ENCODE measurements at regions not wholly inside any gene's neighbourhood (a gene's known extent, or its start where the extent isn't known, plus 50 kb on each side); places are given as distances from the start of the nearest gene placed in this dataset.

GRCh38 chr18:24530630-24531111, 70.2 kb downstream of the HRH4 start:
- Mint-ChIP-seq H3K9me3 (peaks cover 0 to 4% (median 0%) of the 10 kb centered on the region in 3 donors), H3K4me3 (no peak overlapping the region), H3K4me1 (no peaks in the 10 kb centered on the region), H3K27ac (no peak overlapping the region), H3K36me3 (peaks cover 3% of the 10 kb centered on the region), H3K27me3 (peaks cover 15% of the 10 kb centered on the region)

DNA sequence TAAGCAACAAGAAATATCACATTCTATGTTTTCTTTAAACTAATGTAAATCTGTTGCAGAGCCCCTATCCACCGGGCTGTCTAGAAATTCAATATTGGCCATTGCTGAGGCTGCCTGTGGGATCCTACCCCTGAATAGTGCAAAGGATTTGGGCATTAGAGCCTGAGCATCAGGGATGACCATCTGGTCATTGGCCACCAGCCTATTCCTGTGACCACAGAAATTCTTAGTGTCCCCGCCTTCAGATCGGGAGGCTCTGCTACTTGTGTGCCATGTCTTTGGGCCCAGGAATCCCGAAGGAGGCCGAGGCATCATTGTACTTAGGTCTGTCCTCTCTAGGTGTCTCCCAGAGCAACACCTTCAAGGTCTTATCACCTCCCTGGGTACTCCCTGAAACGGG, 73.8 kb downstream of the HRH4 start:
- H3K9me3 Mint-ChIP-seq = peaks cover 0 to 4% (median 0%) of the 10 kb centered on the region in 3 donors
- no peak overlapping the region for H3K4me3 Mint-ChIP-seq
- no peak overlapping the region for H3K27ac Mint-ChIP-seq
- peaks cover 14% of the 10 kb centered on the region for H3K27me3 Mint-ChIP-seq
- no peaks in the 10 kb centered on the region for H3K4me1 Mint-ChIP-seq
- peaks cover 3% of the 10 kb centered on the region for H3K36me3 Mint-ChIP-seq

DNA sequence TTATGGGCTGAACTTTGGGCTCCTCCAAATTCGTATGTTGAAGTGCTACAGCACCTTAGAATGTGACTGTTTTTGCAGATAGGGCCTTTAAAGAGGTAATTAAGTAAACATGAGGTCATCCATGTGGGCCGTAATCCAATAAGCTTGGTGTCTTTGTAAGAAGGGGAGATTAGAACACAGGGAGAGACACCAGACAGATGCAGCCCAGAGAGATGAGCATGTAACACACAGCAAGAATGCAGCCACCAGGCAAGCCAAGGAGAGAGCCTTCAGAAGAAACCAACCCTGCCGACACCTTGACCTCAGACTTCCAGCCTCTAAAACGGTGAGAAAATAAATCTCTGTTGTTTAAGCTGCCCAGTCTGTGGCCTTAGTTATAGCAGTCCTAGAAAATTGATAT, 74.3 kb downstream of the HRH4 start:
- peaks cover 14% of the 10 kb centered on the region for H3K27me3 Mint-ChIP-seq
- H3K9me3 Mint-ChIP-seq = peaks cover 0 to 4% (median 0%) of the 10 kb centered on the region in 3 donors
- peaks cover 3% of the 10 kb centered on the region for H3K36me3 Mint-ChIP-seq
- H3K4me1 Mint-ChIP-seq = no peaks in the 10 kb centered on the region
- no peak overlapping the region for H3K27ac Mint-ChIP-seq
- no peak overlapping the region for H3K4me3 Mint-ChIP-seq

- Mint-ChIP-seq H3K4me1 (no peaks in the 10 kb centered on the region), H3K27me3 (peaks cover 14% of the 10 kb centered on the region), H3K27ac (no peak overlapping the region), H3K9me3 (peaks cover 0 to 4% (median 0%) of the 10 kb centered on the region in 3 donors), H3K4me3 (no peak overlapping the region), H3K36me3 (peaks cover 3% of the 10 kb centered on the region)
These were observed 75.3 kb downstream of the HRH4 start for GRCh38 chr18:24535527-24536295.

GRCh38 chr18:24536326-24536725, 75.9 kb downstream of the HRH4 start:
- Mint-ChIP-seq H3K9me3 (peaks cover 0 to 1% (median 0%) of the 10 kb centered on the region in 3 donors), H3K36me3 (peaks cover 3% of the 10 kb centered on the region), H3K27me3 (peaks cover 14% of the 10 kb centered on the region), H3K4me1 (no peaks in the 10 kb centered on the region), H3K27ac (no peak overlapping the region), H3K4me3 (no peak overlapping the region)

DNA sequence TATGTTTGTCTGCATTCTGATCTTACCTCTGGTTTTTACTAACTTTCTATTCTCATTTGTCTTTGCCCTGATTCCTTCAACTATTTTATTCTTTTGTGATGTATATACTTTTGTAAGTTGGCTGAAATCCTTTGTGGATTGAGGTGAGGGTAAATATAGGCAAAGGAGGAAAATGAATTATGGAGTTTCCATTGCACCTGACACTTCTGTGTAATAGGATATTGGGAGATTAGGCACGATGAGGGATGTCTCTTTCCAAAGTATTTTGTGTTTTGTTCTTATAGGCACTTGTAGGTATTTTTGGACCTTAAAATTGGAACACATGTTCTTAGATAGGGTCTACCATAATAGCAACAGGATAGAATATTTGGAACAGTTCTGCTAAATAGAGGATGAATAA, 76.4 kb downstream of the HRH4 start:
- H3K27me3 Mint-ChIP-seq = peaks cover 10% of the 10 kb centered on the region
- no peak overlapping the region for H3K4me3 Mint-ChIP-seq

DNA sequence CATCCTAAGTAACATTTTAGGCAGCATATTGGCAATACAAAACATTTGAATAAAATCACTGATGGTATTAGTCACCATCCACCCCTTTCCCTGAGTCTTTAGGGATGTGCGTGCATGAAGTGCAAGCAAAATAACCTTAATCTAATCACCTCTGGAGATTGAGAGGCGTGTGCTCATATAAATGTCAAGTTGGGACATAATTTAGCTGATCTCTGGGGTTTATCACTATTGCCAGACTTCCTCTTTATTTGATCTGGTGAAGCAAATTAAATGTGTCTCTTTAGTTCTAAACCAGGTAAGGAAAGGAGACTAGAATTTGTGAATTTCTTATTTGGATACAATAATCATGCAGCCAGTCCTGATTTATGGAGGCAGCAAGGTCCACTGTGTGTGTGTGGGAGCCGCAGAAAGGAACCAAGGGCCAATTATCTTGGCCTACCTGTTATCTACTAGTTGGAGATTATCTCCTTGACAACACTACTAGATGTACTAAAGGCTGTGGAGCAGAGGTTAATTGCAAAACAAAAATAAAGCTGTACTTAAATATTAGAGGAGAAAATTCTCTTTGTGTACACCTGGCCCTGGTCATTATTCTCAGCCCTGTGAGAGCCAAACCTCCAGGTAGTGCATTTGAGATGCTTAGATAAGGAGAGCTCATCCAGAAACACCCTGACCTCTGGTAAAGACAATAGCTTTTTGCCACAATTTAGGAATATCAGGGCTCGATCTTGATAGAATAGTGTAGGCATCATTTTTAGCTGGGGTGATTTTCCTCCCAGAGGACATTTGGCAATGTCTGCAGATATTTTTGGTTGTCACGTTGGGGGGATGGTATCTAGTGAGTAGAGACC, 78.2 kb downstream of the HRH4 start:
- Mint-ChIP-seq H3K4me3 (no peak overlapping the region), H3K9me3 (no peaks in the 10 kb centered on the region), H3K27me3 (peaks cover 2% of the 10 kb centered on the region), H3K27ac (no peak overlapping the region), H3K4me1 (no peaks in the 10 kb centered on the region), H3K36me3 (no peaks in the 10 kb centered on the region)

More for the DNA sequence above, 76.4 kb downstream of the HRH4 start:
- H3K36me3 Mint-ChIP-seq = peaks cover 3% of the 10 kb centered on the region
- no peaks in the 10 kb centered on the region for H3K9me3 Mint-ChIP-seq
- H3K27ac Mint-ChIP-seq = no peak overlapping the region
- no peaks in the 10 kb centered on the region for H3K4me1 Mint-ChIP-seq

DNA sequence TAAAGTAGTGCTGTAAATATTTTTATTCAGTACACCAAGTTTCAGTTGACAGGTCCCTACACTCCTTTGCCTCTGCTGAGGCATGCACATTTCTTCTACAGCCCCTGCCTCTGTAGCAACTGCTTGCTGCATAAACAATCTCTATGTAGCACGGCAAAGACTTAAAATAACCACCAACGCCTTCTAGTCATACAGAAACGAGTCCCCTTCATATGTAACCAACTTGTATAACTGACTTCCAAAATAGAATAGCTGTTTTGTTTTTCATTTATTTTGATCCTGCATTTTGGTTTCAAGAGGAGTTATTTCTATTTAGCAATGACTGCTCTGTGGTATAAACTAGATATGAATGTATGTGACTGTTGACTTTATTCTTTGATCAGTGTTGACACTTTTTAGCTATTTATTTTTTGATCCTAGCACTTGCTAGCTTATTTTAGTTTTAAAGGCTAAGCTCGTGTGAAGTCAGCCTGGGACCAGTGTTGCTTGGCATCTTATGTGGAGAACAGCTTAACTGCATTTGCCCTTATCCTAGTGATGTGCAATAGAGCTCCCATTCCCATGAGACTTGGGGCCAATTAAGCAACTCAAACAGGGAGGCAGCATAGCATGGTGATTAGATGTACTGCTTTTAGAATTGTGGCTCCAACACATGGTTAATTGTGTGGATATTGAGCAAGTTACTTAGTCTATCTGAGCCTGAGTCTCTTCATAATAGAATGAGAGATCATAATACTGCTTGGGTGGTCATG, 79.6 kb downstream of the HRH4 start:
- Mint-ChIP-seq H3K9me3 (no peaks in the 10 kb centered on the region), H3K36me3 (no peaks in the 10 kb centered on the region), H3K4me3 (no peak overlapping the region), H3K27me3 (peaks cover 2% of the 10 kb centered on the region), H3K27ac (no peak overlapping the region), H3K4me1 (no peaks in the 10 kb centered on the region)

GRCh38 chr18:24540896-24541295, 80.5 kb downstream of the HRH4 start:
- Mint-ChIP-seq H3K9me3 (no peaks in the 10 kb centered on the region), H3K27ac (no peak overlapping the region), H3K36me3 (no peaks in the 10 kb centered on the region), H3K27me3 (peaks cover 6% of the 10 kb centered on the region), H3K4me3 (no peak overlapping the region), H3K4me1 (no peaks in the 10 kb centered on the region)

DNA sequence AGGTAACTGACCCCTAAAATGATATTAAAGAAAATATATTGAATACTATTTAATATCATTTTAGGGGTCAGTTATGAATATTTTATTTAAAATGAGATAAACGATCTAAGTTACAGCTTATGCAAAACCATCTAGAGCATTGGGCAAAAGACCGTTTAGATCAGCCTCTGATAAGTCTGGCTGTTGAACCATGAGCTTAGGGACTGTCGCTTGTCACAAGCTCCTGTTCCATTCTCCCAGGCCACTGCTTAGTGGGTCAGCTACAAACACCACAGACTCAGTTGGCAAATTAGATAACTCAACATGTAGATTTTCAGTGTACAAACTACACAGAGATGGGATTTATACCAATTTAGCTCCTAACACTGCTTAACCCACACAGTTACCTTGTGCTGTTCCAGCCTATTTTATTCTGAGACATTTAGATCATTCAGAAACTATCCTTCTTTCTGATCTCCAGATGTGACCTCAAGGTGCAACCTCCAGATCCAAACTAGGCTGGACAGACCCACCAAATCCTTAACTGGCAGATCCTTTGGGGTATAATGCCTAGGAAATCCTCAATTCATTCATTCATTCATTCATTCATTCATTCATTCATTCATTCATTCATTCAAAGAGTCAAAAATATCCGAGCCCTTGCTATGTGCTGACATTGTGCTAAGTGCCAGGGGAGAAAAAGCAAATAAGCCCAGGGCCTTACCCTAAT, 82.8 kb downstream of the HRH4 start:
- Mint-ChIP-seq H3K27ac (no peak overlapping the region), H3K4me3 (no peak overlapping the region), H3K4me1 (no peaks in the 10 kb centered on the region), H3K9me3 (no peaks in the 10 kb centered on the region), H3K27me3 (peaks cover 3% of the 10 kb centered on the region), H3K36me3 (no peaks in the 10 kb centered on the region)

DNA sequence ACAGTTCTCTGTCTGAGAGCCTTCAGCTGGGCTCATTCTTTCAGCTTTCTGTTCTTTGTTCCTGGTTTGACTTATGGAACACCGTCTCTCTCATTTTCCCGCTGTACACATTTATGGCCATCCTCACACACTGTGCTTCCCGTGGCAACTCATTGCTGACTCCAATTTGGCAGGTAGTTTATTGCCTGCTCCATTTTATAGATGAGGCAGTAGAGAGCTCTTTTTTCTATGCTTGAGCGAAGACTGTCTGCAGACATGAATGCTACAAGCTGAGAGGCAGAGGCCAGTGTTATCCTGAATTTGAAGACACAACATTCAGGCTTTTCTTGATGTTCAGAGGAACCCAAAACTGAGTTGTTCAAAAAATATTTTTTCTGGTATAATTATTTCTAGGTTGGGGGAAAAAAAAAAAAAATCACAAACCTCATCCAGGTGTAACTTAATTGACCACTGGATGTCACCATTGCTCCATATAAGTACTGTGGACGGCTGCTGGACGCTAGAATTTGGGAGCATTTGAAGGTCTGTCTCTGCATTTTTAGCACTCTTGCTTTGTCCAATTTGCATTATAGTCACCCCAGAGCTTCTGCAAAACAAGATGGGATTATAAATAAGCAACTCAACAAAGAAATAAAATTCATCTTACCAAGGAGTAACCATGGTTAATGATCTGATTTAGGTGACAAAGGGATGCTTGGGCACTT, 83.5 kb downstream of the HRH4 start:
- no peaks in the 10 kb centered on the region for H3K36me3 Mint-ChIP-seq
- H3K4me3 Mint-ChIP-seq = no peak overlapping the region
- H3K27me3 Mint-ChIP-seq = peaks cover 3% of the 10 kb centered on the region
- no peaks in the 10 kb centered on the region for H3K4me1 Mint-ChIP-seq
- no peaks in the 10 kb centered on the region for H3K9me3 Mint-ChIP-seq
- no peak overlapping the region for H3K27ac Mint-ChIP-seq

- H3K27ac Mint-ChIP-seq = no peak overlapping the region
These were observed 84.5 kb downstream of the HRH4 start for GRCh38 chr18:24544949-24545348.

DNA sequence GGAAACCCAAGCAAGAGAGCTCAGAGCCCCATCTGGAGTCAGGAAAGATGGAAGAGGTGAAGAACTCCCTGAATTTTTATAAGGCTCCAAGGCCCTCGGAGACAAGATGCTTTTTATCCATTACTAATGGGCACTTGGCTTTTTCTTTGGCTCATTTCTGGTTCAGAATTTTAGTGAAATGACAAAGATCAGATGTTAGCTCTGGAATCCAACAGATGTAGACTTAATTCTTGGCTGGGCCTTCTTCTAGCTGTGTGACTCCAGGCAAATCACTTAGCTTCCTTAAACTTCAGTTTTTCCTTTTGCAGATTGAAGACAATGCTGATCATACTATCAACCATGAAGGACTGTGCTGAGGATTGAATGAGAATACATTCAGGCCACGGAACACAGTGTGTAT, 85.2 kb downstream of the HRH4 start:
- H3K36me3 Mint-ChIP-seq = no peaks in the 10 kb centered on the region
- H3K27ac Mint-ChIP-seq = no peak overlapping the region
- no peaks in the 10 kb centered on the region for H3K4me1 Mint-ChIP-seq
- peaks cover 3% of the 10 kb centered on the region for H3K27me3 Mint-ChIP-seq
- H3K4me3 Mint-ChIP-seq = no peak overlapping the region
- no peaks in the 10 kb centered on the region for H3K9me3 Mint-ChIP-seq

More at GRCh38 chr18:24544949-24545348, 84.5 kb downstream of the HRH4 start:
- no peaks in the 10 kb centered on the region for H3K36me3 Mint-ChIP-seq
- H3K9me3 Mint-ChIP-seq = no peaks in the 10 kb centered on the region
- H3K4me1 Mint-ChIP-seq = no peaks in the 10 kb centered on the region
- no peak overlapping the region for H3K4me3 Mint-ChIP-seq
- H3K27me3 Mint-ChIP-seq = peaks cover 3% of the 10 kb centered on the region

DNA sequence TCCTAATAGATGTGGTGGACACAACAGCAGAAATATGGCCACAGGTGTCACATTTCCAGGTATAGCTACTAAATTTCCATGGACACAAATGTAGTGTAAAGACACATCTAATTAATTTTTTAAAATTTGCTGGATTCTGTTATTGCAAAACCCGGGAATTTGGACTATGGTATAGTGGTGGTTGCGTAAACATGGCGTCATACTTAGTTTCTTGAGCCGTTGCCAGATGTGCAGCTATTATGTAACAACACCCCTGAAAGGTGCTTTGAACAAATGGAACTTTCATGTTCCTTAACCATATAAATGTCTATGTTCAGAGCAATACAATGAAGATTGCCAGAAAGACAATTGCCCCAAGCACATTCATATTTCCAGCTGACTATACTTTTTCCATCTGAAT, 85.9 kb downstream of the HRH4 start:
- Mint-ChIP-seq H3K4me1 (no peaks in the 10 kb centered on the region), H3K27me3 (peaks cover 3% of the 10 kb centered on the region), H3K36me3 (no peaks in the 10 kb centered on the region), H3K27ac (no peak overlapping the region), H3K9me3 (no peaks in the 10 kb centered on the region), H3K4me3 (no peak overlapping the region)
